GM21825 (cell line): ENCODE measurements at regions not wholly inside any gene's neighbourhood (a gene's known extent, or its start where the extent isn't known, plus 50 kb on each side); places are given as distances from the start of the nearest gene placed in this dataset.
"Not testable (repeated sequence)": the region's sequence is repeated elsewhere in the genome, so short reads cannot be mapped to it uniquely, and the experiment has no call there.

Source experiments
- ATAC-seq: cut with Tn5 transposase; IDR thresholded peaks from one replicate; pipeline ENCODE4 v1.9.1; 2021; ENCODE audit warnings: mild to moderate bottlenecking, moderate library complexity; ENCODE audit not compliant: unreplicated experiment

DNA sequence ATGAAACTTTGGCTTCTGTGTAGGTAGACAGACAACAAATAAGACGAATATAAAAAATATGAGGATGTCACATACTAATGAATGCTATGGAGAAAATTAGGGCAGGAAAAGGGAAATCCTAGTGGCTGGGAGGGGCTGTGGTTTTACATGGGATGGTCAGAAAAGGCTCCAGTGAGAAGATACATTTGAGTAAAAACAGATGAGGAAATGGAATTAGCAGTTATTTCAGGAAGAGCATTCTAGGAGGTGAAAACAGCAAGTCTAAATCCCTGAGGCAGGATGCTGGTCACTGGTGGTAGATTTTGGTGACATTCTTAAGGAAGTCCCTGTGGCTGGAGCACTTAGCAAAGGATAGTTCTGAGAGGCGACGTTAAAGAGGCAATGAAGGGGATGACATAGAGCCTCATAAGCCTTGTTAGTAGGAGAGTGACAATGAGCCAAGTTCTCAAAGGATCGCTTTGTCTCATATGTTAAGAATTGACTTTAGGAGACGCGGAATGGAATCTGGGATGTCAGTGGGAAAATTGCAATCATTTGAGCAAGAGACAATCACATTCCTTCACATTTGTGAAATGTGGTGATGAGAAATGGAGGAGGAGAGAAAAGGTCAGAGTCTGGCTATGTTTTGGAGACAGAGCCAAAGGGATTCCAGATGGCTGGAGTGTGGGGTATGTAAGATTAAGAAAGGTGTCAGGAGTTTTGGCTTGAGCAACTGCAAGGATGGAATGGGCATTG is 384.7 kb upstream of the FZD8 start:
- no peak for ATAC-seq

DNA sequence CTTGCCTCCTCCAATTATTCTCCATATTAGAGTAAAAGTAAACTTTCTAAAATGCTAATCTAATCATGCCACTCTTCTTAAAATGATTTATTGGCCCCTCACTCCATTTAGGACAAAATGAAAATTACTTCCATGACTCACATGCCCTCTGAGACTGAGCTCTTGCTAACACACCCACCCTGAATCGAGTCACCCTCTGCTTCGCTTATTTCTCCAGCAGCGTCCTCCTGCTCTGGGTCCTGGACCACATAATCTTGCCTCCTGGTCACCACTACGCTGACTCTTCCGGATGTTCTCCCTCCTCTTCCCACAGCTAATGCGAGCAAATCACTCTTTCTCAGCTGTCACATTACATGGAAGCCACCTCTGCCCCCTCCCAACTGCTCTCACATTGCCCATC is 384.0 kb upstream of the FZD8 start:
- ATAC-seq, result no peak

DNA sequence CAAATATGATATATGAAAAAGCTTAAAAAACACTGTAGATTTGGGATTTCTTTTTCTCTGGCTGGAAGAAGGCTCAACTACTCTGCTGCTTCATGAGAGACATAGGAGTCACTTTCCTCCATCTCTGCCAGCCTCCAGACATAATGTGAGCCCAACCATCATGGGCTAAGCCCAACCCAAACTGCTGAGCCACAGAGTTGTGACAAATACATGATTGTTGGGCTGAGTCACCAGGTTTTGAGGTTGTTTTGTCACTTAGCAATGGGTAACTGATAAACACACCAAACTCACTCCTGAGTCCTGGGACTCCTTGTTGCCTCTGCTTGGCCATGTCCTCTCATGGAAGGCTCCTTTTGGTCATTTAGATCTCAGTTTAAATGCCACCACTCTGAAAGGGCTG is 381.8 kb upstream of the FZD8 start:
- ATAC-seq, result no peak

DNA sequence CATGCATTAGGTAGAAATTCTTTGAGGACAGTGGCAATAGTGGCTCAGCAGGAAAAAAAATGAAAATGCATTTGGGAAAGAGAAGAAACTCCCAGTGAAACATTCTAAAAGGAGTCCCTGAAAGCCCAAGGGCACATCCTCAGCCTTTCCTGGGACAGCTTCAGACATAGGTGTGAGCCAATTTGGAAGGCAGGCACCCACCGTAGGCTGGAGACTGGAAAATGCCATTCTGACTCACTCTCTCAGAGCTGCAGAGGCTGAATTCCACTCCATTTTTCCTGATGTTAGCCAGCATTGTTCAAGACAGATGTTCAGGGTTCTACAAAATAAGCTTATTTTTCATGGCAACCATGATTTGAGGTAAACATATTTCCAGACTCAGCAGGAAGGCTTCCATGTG is 379.0 kb upstream of the FZD8 start:
- ATAC-seq, result no peak

- no peak for ATAC-seq
Observed at GRCh38 chr10:36019749-36020148, 377.7 kb upstream of the FZD8 start.

DNA sequence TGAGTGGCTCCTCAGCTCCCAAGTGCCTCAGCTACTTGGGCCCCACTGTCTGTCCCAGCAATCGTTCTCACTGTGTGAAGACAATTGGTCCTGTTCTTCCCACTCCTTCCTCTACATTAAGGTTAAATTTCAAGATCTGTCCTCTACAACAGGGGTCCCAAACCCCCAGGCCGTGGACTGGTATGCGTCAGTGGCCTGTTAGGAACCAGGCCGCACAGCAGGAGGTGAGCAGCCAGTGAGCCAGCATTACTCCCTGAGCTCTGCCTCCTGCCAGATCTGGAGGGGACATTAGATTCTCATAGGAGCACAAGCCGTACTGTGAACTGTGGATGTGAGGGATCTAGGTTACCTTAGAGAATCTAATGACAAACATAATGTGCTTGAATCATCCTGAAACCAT is 376.9 kb upstream of the FZD8 start:
- no peak for ATAC-seq

DNA sequence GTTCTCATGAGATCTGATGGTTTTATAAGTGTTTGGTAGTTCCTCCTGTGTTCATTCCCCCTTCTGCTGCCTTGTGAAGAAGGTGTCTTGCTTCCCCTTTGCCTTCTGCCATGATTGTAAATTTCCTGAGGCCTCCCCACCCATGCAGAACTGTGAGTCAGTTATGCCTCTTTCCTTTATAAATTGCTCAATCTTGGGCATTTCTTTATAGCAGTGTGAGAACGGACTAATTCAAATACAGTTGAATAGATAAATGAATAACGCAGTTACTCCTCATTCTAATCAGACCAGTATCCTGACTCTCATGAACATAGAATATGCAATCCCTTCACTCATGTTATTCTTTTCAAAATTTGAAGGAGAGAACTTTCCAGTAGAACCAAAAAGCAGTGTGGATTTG is 375.0 kb upstream of the FZD8 start:
- no peak for ATAC-seq

- ATAC-seq, result no peak
Observed at GRCh38 chr10:36007369-36007768, 365.3 kb upstream of the FZD8 start.

DNA sequence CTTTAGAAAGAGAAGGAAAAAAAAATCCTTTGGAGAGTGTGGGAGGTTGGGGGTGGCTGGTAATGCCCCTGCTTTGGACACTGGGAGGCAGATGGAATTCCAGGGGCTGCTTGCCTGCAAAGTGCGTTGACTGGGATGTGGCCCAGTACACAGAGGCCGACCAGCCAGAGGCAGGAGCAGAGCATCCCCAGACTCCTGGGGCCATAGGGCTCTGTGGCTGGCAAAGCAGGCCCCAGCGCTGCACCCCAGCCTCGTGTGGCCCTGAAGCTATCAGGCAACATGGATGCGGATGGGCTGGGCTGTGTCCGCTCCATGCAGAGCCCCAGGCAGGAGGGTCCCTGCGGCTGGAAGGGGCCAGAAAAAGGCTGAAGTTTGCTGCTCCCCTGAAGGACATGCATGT is 361.6 kb upstream of the FZD8 start:
- ATAC-seq, result no peak

GRCh38 chr10:36003031-36003600 is 361.0 kb upstream of the FZD8 start:
- no peak for ATAC-seq

DNA sequence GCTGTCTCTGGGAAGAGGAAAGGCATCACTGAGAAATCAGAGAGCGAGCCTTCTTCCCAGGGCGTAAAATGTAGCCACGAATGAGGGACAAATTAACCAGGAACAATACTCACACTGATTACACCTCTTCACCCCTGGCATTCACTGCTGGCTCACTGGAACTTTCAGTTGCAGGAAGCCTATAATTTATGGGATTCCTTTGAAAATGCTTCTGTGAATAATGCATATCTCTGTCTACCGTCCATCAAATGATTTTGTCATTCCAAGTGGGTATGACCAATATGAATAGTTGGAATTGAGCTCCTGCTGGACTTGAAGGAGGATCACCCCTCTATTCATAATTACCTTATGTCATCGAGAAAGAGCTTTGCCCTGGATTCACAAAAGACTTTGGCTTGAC is 360.3 kb upstream of the FZD8 start:
- ATAC-seq, result no peak

GRCh38 chr10:36000754-36001153 is 358.7 kb upstream of the FZD8 start:
- not testable (repeated sequence) for ATAC-seq

DNA sequence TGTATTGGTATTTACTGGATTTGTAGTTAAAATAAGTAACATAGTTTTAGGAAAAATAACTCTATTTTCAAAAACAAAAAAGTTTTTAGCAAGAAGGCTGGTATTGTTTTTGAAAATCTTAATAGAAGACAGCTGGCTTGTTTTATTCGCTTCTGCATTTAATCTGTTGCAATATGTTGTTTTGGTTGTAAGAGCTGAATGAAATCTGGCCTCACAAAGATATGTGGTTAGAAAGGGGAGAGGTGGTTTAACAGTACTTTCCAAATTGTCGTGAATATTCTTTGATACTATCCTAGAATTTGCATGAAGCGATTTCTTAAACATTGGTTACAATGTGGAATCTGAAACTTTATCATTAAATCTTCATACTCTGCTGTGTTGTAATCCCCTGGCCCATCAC is 355.9 kb upstream of the FZD8 start:
- ATAC-seq, result no peak

GRCh38 chr10:35995485-35995884 is 353.4 kb upstream of the FZD8 start:
- no peak for ATAC-seq

DNA sequence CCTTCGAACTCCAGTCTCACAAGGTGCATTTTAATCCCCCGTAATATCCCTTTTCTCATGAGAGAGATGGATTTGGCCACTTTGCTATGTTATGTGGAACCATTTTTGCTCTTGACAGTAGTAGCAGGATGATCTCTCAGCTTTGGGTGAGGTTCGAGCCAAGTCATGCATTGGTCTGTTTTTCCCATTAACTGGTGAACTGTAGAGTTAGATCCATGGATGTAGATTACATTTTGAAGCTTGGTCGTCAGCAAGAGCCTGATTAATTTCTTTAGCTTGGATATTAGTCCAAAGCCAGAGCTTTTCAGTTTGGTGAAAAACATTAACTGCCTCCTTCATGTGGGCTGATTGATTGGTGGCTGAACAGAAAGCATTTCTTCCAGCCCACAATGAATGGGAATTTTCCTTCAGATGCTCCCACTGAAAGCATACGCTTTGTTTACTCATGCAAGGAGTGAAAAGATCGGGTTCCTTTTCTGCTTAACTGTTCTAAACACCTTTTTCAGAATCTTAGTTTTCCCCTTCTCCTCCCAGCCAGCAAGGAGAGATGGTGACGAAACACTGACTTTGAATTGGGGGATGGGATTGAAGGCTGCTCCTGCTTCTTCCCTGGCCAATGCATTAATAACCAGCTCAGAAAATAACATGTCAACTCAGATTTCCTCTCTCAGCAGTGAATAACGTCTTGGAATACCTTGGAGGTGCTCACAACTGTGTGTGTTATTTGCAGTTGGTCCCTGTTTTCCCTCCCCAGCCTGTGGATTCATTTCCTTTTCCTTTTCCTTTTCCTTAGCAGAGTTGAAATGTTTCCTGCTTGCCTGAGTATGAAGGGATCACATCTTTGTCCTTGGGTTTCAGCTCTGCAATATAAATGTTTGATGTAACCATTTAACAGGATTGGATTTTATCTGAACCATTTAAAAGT is 351.8 kb upstream of the FZD8 start:
- no peak for ATAC-seq

- ATAC-seq, result no peak
Observed at GRCh38 chr10:35992107-35992506, 350.0 kb upstream of the FZD8 start.

GRCh38 chr10:35986756-35987502 is 344.8 kb upstream of the FZD8 start:
- no peak for ATAC-seq

DNA sequence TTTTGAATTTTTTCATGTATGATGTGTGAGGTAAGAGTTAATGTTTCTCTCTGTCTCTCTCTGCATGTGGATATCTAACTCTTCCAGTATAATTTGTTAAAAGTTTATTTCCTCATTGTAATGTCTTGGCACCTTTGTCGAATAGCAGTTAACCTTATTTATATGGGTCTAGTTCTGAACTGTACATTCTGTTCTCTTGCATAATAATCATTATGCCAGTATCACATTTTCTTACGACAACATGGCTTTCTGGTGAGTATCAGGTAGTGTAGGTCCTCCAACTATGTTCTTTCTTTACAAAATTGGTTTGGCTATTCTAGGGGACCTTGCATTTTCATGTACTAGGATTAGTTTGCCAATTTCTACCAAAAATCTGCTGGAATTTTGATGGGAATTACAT is 337.0 kb upstream of the FZD8 start:
- no peak for ATAC-seq

DNA sequence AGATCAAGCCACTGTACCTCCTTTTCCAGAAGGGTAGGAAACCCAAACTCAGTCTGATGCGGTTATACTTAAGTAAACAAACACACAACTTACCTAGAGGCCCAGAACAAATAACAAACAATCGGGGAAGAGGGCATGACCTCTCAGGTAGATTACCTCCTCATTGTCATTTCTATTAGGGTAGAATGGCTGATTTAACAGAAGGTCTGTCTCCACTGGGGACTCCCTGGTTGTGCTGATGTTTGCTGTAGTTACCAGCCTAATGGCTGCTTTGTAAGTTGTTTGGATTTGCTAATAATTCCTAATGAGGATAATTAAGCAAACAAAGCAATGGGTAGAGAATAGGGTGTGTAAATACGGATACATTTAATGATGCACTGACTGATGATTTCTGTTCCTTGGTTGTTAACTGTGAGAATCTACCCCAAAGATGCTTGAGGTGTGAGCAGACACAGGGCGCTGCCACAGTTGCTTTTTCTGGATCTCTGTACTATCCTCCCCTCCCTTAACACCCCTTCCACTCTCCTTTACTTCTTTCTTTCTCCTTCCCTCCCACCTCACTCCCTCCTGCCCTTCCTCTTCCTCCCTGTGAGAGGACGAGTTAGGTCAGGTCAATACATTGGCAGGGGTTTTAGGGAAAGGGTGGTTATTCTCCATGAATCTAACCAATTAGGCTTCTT is 332.0 kb upstream of the FZD8 start:
- ATAC-seq, result not testable (repeated sequence)

DNA sequence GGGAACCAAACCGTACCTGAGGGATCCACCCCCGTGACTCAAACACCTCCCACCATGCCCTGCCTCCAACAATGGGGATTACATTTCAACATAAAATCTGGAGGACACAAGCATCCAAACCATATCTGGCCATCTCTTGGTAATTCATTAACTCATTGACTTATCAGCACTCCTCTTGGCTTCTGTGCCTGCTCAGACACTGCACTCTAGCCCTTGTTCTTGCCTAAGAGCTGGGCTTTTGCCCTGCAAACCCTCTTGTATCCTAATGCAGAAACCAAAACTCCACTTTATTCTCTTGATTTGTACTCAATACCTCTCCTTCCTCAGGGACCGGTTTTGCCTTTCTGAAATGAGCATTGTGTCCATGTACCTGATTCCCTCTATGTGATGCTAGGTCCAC is 330.2 kb upstream of the FZD8 start:
- ATAC-seq, result no peak

DNA sequence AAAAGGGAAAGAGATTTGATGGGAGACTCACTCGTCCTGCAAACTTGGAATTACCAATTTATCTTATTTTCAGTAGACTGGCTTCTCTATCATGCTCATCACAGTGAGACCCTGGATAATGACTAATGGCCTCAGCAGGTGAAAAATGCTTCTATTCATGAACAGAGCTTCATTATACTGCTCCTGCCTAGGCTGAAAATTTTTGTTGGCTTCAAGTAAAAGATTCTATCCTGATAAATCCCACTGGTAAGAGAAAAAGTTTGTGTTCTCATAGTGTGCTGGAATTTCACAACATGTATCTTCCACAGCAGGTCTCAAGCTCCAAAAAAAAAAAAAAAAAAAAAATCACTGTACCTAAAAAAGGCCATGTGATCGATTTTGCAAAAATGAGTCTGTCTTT is 329.3 kb upstream of the FZD8 start:
- ATAC-seq, result no peak
